ENCODE measurements at regions not wholly inside any gene's neighbourhood (a gene's known extent, or its start where the extent isn't known, plus 50 kb on each side); places are given as distances from the start of the nearest gene placed in this dataset.

DNA sequence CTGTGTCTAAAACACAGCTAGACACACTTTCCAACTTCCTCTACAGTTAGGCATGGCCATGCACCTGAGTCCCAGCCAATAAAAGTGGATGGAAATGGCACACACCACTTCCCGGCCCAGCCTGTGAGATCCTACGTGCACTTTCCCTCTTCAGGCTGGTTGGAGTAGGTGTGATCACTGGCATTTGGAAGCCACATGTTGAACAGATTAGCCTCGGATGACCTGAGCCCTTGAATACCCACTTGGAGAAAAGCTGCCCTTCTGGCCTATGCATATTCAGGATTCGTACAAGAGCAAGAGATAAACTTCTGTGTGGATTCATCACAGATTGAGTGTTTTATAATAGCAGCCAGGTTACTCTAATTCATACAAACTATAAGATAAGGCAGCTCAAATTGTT, 359.0 kb upstream of the SLC30A5 start:
- Histone ChIP-seq H3K36me3 (replicated peaks in 1 of 2; ENCODE audit: insufficient read depth in 1 of 2, low read depth in 2 of 2) (no peaks in the 10 kb centered on the region), H3K4me1 (peaks cover 7% of the 10 kb centered on the region), H3K9me3 (no peaks in the 10 kb centered on the region), H3K4me3 (no peak overlapping the region), H3K27ac (no peak overlapping the region), H3K27me3 (no peaks in the 10 kb centered on the region)
- DNase-seq = no peak
- ATAC-seq = no peak
- TF ChIP-seq CTCF (IDR thresholded peaks at IDR 0.05) (no peak), POLR2A (IDR thresholded peaks at IDR 0.05) (no peak)
- WGBS, 2 donors = 71 to 78% methylated on average over 4 of the region's 4 CpGs
- intact Hi-C loops (cut with DNase I) = no loop called here

DNA sequence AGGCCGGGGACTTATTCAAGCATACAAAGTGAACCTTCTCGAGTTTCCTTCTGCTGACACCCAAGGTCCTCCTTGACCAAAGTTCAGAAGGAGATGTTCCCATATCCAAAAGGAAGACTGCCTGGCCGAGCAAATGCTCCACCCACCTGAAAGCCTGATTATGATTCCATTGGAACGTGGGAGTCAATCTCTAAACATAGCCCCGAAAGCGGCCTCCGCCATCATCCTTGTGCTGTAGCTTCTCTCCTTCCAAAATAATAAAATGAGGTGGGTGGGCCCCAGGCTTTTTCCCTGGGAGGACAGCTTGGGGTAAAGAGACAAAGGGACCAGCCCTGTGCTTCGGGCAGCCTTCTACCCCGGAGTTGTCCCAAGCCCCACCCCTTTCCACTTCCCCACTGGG, 355.6 kb upstream of the SLC30A5 start:
- Histone ChIP-seq H3K9me3 (no peaks in the 10 kb centered on the region), H3K4me1 (no peaks in the 10 kb centered on the region), H3K36me3 (replicated peaks in 1 of 2; ENCODE audit: insufficient read depth in 1 of 2, low read depth in 2 of 2) (no peaks in the 10 kb centered on the region), H3K27me3 (no peaks in the 10 kb centered on the region), H3K4me3 (no peak overlapping the region), H3K27ac (no peak overlapping the region)
- no peak for DNase-seq
- no peak for ATAC-seq
- intact Hi-C loops (cut with DNase I) = no loop called here
- TF ChIP-seq POLR2A (IDR thresholded peaks at IDR 0.05) (no peak), CTCF (IDR thresholded peaks at IDR 0.05) (no peak)
- WGBS, 2 donors = 84 to 86% methylated on average over 9 of the region's 9 CpGs

GRCh38 chr5:68738841-68739240, 355.0 kb upstream of the SLC30A5 start:
- no peaks in the 10 kb centered on the region for H3K9me3 ChIP-seq
- no peak for TF ChIP-seq CTCF (IDR thresholded peaks at IDR 0.05)
- no peak for TF ChIP-seq POLR2A (IDR thresholded peaks at IDR 0.05)
- no peak overlapping the region for H3K4me3 ChIP-seq
- ATAC-seq = no peak
- no peaks in the 10 kb centered on the region for H3K36me3 ChIP-seq (replicated peaks in 1 of 2; ENCODE audit: insufficient read depth in 1 of 2, low read depth in 2 of 2)
- intact Hi-C loops (cut with DNase I) = no loop called here
- no peaks in the 10 kb centered on the region for H3K4me1 ChIP-seq
- WGBS, 2 donors = 72 to 79% methylated on average over 4 of the region's 4 CpGs
- no peaks in the 10 kb centered on the region for H3K27me3 ChIP-seq
- H3K27ac ChIP-seq = no peak overlapping the region
- DNase-seq = no peak

DNA sequence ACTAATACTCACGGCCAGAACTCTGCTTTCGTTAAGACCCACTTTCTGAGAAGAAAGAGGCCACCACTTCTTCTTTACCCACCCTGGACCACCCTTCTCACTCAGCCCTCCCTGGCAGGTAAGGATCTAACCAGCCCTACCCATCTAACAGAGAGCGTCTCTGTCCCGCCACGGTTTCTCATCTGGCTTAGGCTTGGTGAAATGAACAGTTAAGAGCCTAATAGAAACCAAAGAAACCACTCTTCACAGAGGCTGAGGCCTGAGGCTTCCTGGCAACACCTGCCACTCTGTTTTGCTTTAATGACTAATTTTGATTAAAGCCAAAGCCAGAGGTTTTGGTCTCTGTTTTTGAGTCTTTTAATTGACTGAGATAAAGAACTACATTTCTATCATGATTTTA, 354.1 kb upstream of the SLC30A5 start:
- no peak overlapping the region for H3K4me3 ChIP-seq
- no peak for ATAC-seq
- no peaks in the 10 kb centered on the region for H3K27me3 ChIP-seq
- no peaks in the 10 kb centered on the region for H3K36me3 ChIP-seq (replicated peaks in 1 of 2; ENCODE audit: insufficient read depth in 1 of 2, low read depth in 2 of 2)
- H3K4me1 ChIP-seq = no peaks in the 10 kb centered on the region
- no peak overlapping the region for H3K27ac ChIP-seq
- TF ChIP-seq CTCF (IDR thresholded peaks at IDR 0.05) = no peak
- TF ChIP-seq POLR2A (IDR thresholded peaks at IDR 0.05) = no peak
- intact Hi-C loops (cut with DNase I) = no loop called here
- no peaks in the 10 kb centered on the region for H3K9me3 ChIP-seq
- no peak for DNase-seq
- WGBS, 2 donors = 87 to 89% methylated on average over 5 of the region's 5 CpGs

DNA sequence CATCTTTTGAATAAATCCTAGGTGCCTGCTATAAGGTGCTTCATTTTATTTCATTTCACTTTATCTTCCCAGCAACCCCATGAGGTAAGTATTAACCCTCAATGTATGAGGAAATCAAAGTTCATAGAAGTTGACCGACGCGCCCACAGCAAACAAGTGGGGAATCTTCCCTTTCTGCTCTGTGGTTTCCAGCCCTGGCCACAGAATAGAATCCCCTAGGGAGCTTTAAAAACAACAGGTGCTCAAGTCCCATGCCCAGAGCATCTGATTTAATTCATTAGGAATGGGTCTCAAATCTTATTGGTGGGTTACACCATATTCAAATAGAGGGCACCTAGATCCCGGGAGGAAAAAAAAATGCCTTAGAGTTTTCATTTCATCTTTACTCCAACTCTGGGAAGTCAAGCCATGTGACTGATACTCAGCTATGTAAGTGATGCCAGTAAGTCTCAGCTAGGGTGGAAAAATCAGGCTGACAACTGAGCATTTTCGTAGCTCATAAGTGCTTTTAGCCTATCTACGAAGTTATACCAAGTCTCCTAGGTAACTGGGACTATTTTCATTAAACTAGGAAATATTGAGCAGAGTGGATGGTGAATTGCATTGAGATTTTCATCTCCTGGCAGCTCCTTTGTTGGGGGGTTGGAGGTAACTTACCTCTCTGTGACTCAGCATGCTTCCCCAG, 353.4 kb upstream of the SLC30A5 start:
- intact Hi-C loops (cut with DNase I) = no loop called here
- Histone ChIP-seq H3K4me1 (no peaks in the 10 kb centered on the region), H3K9me3 (no peaks in the 10 kb centered on the region), H3K36me3 (replicated peaks in 1 of 2; ENCODE audit: insufficient read depth in 1 of 2, low read depth in 2 of 2) (no peaks in the 10 kb centered on the region), H3K4me3 (no peak overlapping the region), H3K27me3 (no peaks in the 10 kb centered on the region), H3K27ac (no peak overlapping the region)
- TF ChIP-seq CTCF (IDR thresholded peaks at IDR 0.05) (no peak), POLR2A (IDR thresholded peaks at IDR 0.05) (no peak)
- ATAC-seq (no peak), DNase-seq (no peak)
- 64 to 78% methylated on average over 6 of the region's 6 CpGs for WGBS, 2 donors
